Esophagus squamous epithelium (tissue), 5 donors: ENCODE measurements at regions not wholly inside any gene's neighbourhood (a gene's known extent, or its start where the extent isn't known, plus 50 kb on each side); places are given as distances from the start of the nearest gene placed in this dataset.

Experiments
- DNase-seq: peaks from one replicate; lab custom pipeline; 2025; lab: John Stamatoyannopoulos, UW
- H3K27ac ChIP-seq, 4 donors: fragments of 200-600 bp; sonication (generic); one replicate each; pipeline ENCODE4 v1.5.1; 2016 to 2019; ENCODE audit warnings: mild to moderate bottlenecking in 1 of 4
- H3K27me3 ChIP-seq, 4 donors: fragments of 200-600 bp; sonication (generic); 1 replicate in 3 of 4; 2 replicates in 1 of 4; pipeline versions ENCODE4 v1.5.1 to v1.6.0; 2017 to 2021; ENCODE audit warnings: antibody characterized with exemption in 1 of 4
- H3K36me3 ChIP-seq, 3 donors: fragments of 200-600 bp; sonication (generic); one replicate each; pipeline ENCODE4 v1.5.1; 2016 to 2019
- H3K4me1 ChIP-seq, 3 donors: fragments of 200-600 bp; sonication (generic); one replicate each; pipeline ENCODE4 v1.5.1; 2017 to 2019
- H3K4me3 ChIP-seq, 4 donors: fragments of 200-600 bp; sonication (generic); 1 replicate in 3 of 4; 2 replicates in 1 of 4; pipeline ENCODE4 v1.5.1; 2016 to 2019; ENCODE audit warnings: mild to moderate bottlenecking in 2 of 4, moderate library complexity in 1 of 4
- H3K9me3 ChIP-seq, 3 donors: fragments of 200-600 bp; sonication (generic); one replicate each; pipeline ENCODE4 v1.5.1; 2016 to 2019
- POLR2A ChIP-seq, 4 donors: fragments of 450-650 bp; IDR thresholded peaks; one replicate each; pipeline ENCODE4 v1.6.1; 2017; ENCODE audit warnings: antibody characterized with exemption in 4 of 4, mild to moderate bottlenecking in 4 of 4, moderate library complexity in 3 of 4
- WGBS, 2 donors: methylation state at CpG; one replicate each; pipeline ENCODE4 v1.1.5; 2018; 5-methylcytosine and 5-hydroxymethylcytosine counted together
- intact Hi-C: fragments of 100-400 bp; cut with DNase I; formaldehyde crosslinking; loops from one replicate; pipeline ENCODE4 v1.15.0; 2022
- TF ChIP-seq, protein P1 (sequence below), 6 experiments: fragments of 450-650 bp in 4 of 6; fragments of 200-600 bp in 2 of 6; sonication (generic) in 2 of 6; IDR thresholded peaks; one replicate each; pipeline ENCODE4 v1.5.1; 2016 to 2019; ENCODE audit warnings: antibody characterized with exemption in 6 of 6, mild to moderate bottlenecking in 4 of 6, moderate library complexity in 4 of 6
- donor health status: DM: yes; HTN: yes; CAD: no.

DNA sequence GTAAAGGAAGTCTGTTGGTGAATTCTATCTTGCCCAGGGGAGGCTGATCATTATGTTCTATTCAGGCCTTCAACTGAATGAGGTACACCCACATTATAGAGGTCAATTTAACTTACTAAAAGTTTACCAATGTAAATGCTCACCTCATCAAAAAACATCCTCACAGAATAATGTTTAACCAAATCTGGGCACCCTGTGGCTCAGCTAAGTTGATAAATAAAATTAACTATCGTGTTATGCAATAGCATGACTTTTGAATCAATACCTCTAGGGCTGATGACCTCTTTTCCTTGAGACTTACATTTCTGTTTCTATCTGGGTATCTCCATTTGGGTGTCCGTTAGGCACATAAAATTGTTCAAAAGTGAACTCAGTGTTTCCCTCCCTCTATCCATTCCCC, 203.1 kb downstream of the TEX13C start:
- Histone ChIP-seq H3K9me3 (no peaks in the 10 kb centered on the region), H3K36me3 (no peaks in the 10 kb centered on the region), H3K27me3 (no peaks in the 10 kb centered on the region), H3K27ac (no peak overlapping the region), H3K4me1 (no peaks in the 10 kb centered on the region), H3K4me3 (no peak overlapping the region)
- no peak for DNase-seq
- intact Hi-C loops: no loop called here
- 34 to 38% methylated on average over 2 of the region's 2 CpGs for WGBS, 2 donors
- TF ChIP-seq, protein P1, sequence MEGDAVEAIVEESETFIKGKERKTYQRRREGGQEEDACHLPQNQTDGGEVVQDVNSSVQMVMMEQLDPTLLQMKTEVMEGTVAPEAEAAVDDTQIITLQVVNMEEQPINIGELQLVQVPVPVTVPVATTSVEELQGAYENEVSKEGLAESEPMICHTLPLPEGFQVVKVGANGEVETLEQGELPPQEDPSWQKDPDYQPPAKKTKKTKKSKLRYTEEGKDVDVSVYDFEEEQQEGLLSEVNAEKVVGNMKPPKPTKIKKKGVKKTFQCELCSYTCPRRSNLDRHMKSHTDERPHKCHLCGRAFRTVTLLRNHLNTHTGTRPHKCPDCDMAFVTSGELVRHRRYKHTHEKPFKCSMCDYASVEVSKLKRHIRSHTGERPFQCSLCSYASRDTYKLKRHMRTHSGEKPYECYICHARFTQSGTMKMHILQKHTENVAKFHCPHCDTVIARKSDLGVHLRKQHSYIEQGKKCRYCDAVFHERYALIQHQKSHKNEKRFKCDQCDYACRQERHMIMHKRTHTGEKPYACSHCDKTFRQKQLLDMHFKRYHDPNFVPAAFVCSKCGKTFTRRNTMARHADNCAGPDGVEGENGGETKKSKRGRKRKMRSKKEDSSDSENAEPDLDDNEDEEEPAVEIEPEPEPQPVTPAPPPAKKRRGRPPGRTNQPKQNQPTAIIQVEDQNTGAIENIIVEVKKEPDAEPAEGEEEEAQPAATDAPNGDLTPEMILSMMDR (IDR thresholded peaks at IDR 0.05): no peak
- TF ChIP-seq POLR2A (IDR thresholded peaks at IDR 0.05): no peak

DNA sequence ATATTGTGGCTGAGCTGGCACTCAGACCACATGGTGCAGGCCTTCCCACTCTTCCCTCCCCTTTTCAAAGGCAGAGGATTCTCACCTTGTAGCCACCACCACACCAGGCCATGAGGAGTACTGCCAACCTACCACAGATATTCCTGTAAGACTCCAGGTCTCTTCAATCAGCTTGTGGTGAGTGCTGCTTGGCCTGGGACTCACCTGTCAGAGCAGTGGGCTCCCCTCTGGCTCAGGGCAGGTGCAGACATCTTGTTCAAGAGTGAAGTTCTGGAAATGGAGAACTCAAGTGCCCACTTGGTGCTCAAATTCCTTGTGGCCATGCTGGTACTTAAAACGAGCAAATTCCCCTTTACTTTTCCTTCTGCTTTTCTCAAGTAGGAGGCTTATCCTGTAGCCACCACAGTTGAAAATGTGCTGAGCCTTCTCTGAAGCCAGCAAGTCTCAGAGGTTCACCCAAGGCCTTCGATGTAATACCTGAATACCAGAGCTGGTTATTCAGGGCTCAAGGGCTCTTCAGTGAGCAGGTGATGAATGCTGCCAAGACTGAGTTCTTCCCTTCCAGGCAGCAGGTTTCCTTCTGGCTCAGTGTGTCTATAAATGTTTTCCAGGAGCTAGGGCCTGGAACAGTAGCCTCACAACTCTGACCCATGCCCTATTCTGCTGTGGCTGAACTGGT, 212.9 kb downstream of the TEX13C start:
- no peak overlapping the region for H3K4me3 ChIP-seq
- no peak overlapping the region for H3K27ac ChIP-seq
- H3K27me3 ChIP-seq: no peaks in the 10 kb centered on the region
- H3K9me3 ChIP-seq: no peaks in the 10 kb centered on the region
- intact Hi-C loops: no loop called here
- 30 to 40% methylated on average over 1 to 2 of the region's 2 CpGs for WGBS, 2 donors
- no peaks in the 10 kb centered on the region for H3K4me1 ChIP-seq
- H3K36me3 ChIP-seq: no peaks in the 10 kb centered on the region
- no peak for TF ChIP-seq POLR2A (IDR thresholded peaks at IDR 0.05)
- TF ChIP-seq, protein P1 (IDR thresholded peaks at IDR 0.05): no peak
- DNase-seq: no peak

GRCh38 chrX:125533352-125533751, 213.7 kb downstream of the TEX13C start:
- no peaks in the 10 kb centered on the region for H3K36me3 ChIP-seq
- no peak for TF ChIP-seq POLR2A (IDR thresholded peaks at IDR 0.05)
- TF ChIP-seq, protein P1 (IDR thresholded peaks at IDR 0.05): no peak
- no peak overlapping the region for H3K4me3 ChIP-seq
- no peaks in the 10 kb centered on the region for H3K4me1 ChIP-seq
- no peak for DNase-seq
- H3K27me3 ChIP-seq: no peaks in the 10 kb centered on the region
- 53 to 58% methylated on average over 3 of the region's 3 CpGs for WGBS, 2 donors
- intact Hi-C loops: no loop called here
- no peak overlapping the region for H3K27ac ChIP-seq
- H3K9me3 ChIP-seq: no peaks in the 10 kb centered on the region

- H3K4me3 ChIP-seq: no peak overlapping the region
- H3K4me1 ChIP-seq: no peaks in the 10 kb centered on the region
- intact Hi-C loops: no loop called here
- H3K27ac ChIP-seq: no peak overlapping the region
- H3K27me3 ChIP-seq: no peaks in the 10 kb centered on the region
- peaks cover 0 to 5% (median 0%) of the 10 kb centered on the region in 3 donors for H3K9me3 ChIP-seq
- TF ChIP-seq, protein P1 (IDR thresholded peaks at IDR 0.05): no peak
- TF ChIP-seq POLR2A (IDR thresholded peaks at IDR 0.05): no peak
- no peak for DNase-seq
- WGBS, 2 donors: 59 to 67% methylated on average over 3 of the region's 3 CpGs
- no peaks in the 10 kb centered on the region for H3K36me3 ChIP-seq
Measured at GRCh38 chrX:125544031-125544660, 224.5 kb downstream of the TEX13C start.

- H3K27me3 ChIP-seq: no peaks in the 10 kb centered on the region
- TF ChIP-seq POLR2A (IDR thresholded peaks at IDR 0.05): no peak
- TF ChIP-seq, protein P1 (IDR thresholded peaks at IDR 0.05): no peak
Measured at GRCh38 chrX:125544856-125545255, 225.2 kb downstream of the TEX13C start.

More at GRCh38 chrX:125544856-125545255, 225.2 kb downstream of the TEX13C start:
- Histone ChIP-seq H3K4me1 (no peaks in the 10 kb centered on the region), H3K9me3 (peaks cover 0 to 5% (median 0%) of the 10 kb centered on the region in 3 donors), H3K27ac (no peak overlapping the region), H3K4me3 (no peak overlapping the region), H3K36me3 (no peaks in the 10 kb centered on the region)
- no peak for DNase-seq
- intact Hi-C loops: no loop called here
- no CpG with 5 or more reads among the region's 2 CpGs for WGBS, 2 donors
